Sigmoid colon (tissue), 6 donors: ENCODE measurements at regions not wholly inside any gene's neighbourhood (a gene's known extent, or its start where the extent isn't known, plus 50 kb on each side); places are given as distances from the start of the nearest gene placed in this dataset.

Experiments
- DNase-seq: peaks from one replicate; pipeline ENCODE4 v3.0.0-alpha.2; 2019
- H3K27ac ChIP-seq, 4 donors: fragments of 200-600 bp; sonication (generic); one replicate each; pipeline ENCODE4 v1.5.1; 2016 to 2019; ENCODE audit warnings: mild to moderate bottlenecking in 1 of 4
- H3K27me3 ChIP-seq, 3 donors: fragments of 200-600 bp; sonication (generic); one replicate each; pipeline ENCODE4 v1.5.1; 2019; ENCODE audit warnings: mild to moderate bottlenecking in 1 of 3
- H3K36me3 ChIP-seq, 4 donors: fragments of 200-600 bp; sonication (generic); one replicate each; pipeline ENCODE4 v1.5.1; 2016 to 2019
- H3K4me1 ChIP-seq, 4 donors: fragments of 200-600 bp; sonication (generic); one replicate each; pipeline ENCODE4 v1.5.1; 2017 to 2019
- H3K4me3 ChIP-seq, 4 donors: fragments of 200-600 bp; sonication (generic); one replicate each; pipeline ENCODE4 v1.5.1; 2017 to 2019; ENCODE audit warnings: mild to moderate bottlenecking in 2 of 4, moderate library complexity in 1 of 4
- H3K9me3 ChIP-seq, 4 donors: fragments of 200-600 bp in 3 of 4; sonication (generic) in 3 of 4; one replicate each; pipeline versions ENCODE4 v1.5.1 to v1.6.1; 2013 to 2019
- CTCF ChIP-seq, 4 experiments: fragments of 450-650 bp in 3 of 4; fragments of 200-600 bp in 1 of 4; IDR thresholded peaks; one replicate each; pipeline ENCODE4 v1.5.1; 2016 to 2019; ENCODE audit warnings: antibody characterized with exemption in 4 of 4, mild to moderate bottlenecking in 3 of 4, moderate library complexity in 2 of 4
- EP300 ChIP-seq, 4 donors: sonication (generic); formaldehyde crosslinking; IDR thresholded peaks; one replicate each; pipeline ENCODE4 v1.6.1; 2017; ENCODE audit warnings: antibody characterized with exemption in 4 of 4
- POLR2A ChIP-seq, 2 donors: fragments of 450-650 bp; IDR thresholded peaks; one replicate each; pipeline ENCODE4 v1.6.1; 2016; ENCODE audit warnings: antibody characterized with exemption in 2 of 2, mild to moderate bottlenecking in 2 of 2, moderate library complexity in 2 of 2
- POLR2AphosphoS5 ChIP-seq, 4 donors: sonication (generic); formaldehyde crosslinking; IDR thresholded peaks; one replicate each; pipeline ENCODE4 v1.6.1; 2017; ENCODE audit warnings: antibody characterized with exemption in 4 of 4
- whole genome bisulfite sequencing, 2 donors: extraction: QIAGEN DNeasy Blood & Tissue Kit; methylation state at CpG; one replicate each; pipeline ENCODE4 v1.1.7; 2013; 5-methylcytosine and 5-hydroxymethylcytosine counted together
- intact Hi-C: fragments of 100-400 bp; cut with DNase I; formaldehyde crosslinking; loops from one replicate; pipeline ENCODE4 v1.15.1; 2023
- donor health status: healthy with polysubstance abuse.
- donor health status: healthy.

GRCh38 chr3:80060664-80061063 lies 292.9 kb upstream of the ROBO1 start:
- no peak overlapping the region for H3K4me3 ChIP-seq
- no peaks in the 10 kb centered on the region for H3K9me3 ChIP-seq
- 77 to 90% methylated on average over 1 of the region's 1 CpG for WGBS, 2 donors
- no peak for TF ChIP-seq CTCF (IDR thresholded peaks at IDR 0.05)
- TF ChIP-seq POLR2A (IDR thresholded peaks at IDR 0.05) = no peak
- no peak for TF ChIP-seq POLR2AphosphoS5 (IDR thresholded peaks at IDR 0.05)
- TF ChIP-seq EP300 (IDR thresholded peaks at IDR 0.05) = no peak
- no peaks in the 10 kb centered on the region for H3K36me3 ChIP-seq
- DNase-seq = no peak
- intact Hi-C loops = no loop called here
- no peaks in the 10 kb centered on the region for H3K4me1 ChIP-seq
- H3K27me3 ChIP-seq = no peaks in the 10 kb centered on the region
- no peak overlapping the region for H3K27ac ChIP-seq

GRCh38 chr3:80055306-80055705 lies 287.5 kb upstream of the ROBO1 start:
- Histone ChIP-seq H3K36me3 (no peaks in the 10 kb centered on the region), H3K4me3 (no peak overlapping the region), H3K4me1 (no peaks in the 10 kb centered on the region), H3K27ac (no peak overlapping the region), H3K9me3 (no peaks in the 10 kb centered on the region), H3K27me3 (no peaks in the 10 kb centered on the region)
- DNase-seq = no peak
- 48 to 63% methylated on average over 4 of the region's 4 CpGs for WGBS, 2 donors
- no peak for TF ChIP-seq POLR2AphosphoS5 (IDR thresholded peaks at IDR 0.05)
- TF ChIP-seq POLR2A (IDR thresholded peaks at IDR 0.05) = no peak
- no peak for TF ChIP-seq EP300 (IDR thresholded peaks at IDR 0.05)
- TF ChIP-seq CTCF (IDR thresholded peaks at IDR 0.05) = no peak
- intact Hi-C loops = no loop called here

GRCh38 chr3:80052271-80052670 lies 284.5 kb upstream of the ROBO1 start:
- H3K27me3 ChIP-seq = no peaks in the 10 kb centered on the region
- H3K9me3 ChIP-seq = no peaks in the 10 kb centered on the region
- intact Hi-C loops = no loop called here
- H3K36me3 ChIP-seq = no peaks in the 10 kb centered on the region
- H3K27ac ChIP-seq = no peak overlapping the region
- no peak for TF ChIP-seq EP300 (IDR thresholded peaks at IDR 0.05)
- no peak for DNase-seq
- WGBS, 2 donors = 94 to 97% methylated on average over 16 of the region's 16 CpGs
- no peak overlapping the region for H3K4me3 ChIP-seq
- H3K4me1 ChIP-seq = no peaks in the 10 kb centered on the region

- no peak overlapping the region for H3K27ac ChIP-seq
- H3K4me1 ChIP-seq = no peaks in the 10 kb centered on the region
- no peak for DNase-seq
- no peaks in the 10 kb centered on the region for H3K27me3 ChIP-seq
- no peak overlapping the region for H3K4me3 ChIP-seq
- no peak for TF ChIP-seq POLR2AphosphoS5 (IDR thresholded peaks at IDR 0.05)
- TF ChIP-seq CTCF (IDR thresholded peaks at IDR 0.05) = no peak
- no peak for TF ChIP-seq EP300 (IDR thresholded peaks at IDR 0.05)
- TF ChIP-seq POLR2A (IDR thresholded peaks at IDR 0.05) = no peak
- no peaks in the 10 kb centered on the region for H3K36me3 ChIP-seq
- H3K9me3 ChIP-seq = no peaks in the 10 kb centered on the region
- 90 to 93% methylated on average over 7 of the region's 7 CpGs for WGBS, 2 donors
- intact Hi-C loops = no loop called here
Observed at GRCh38 chr3:80051602-80051962, 283.8 kb upstream of the ROBO1 start.

- Histone ChIP-seq H3K27ac (no peak overlapping the region), H3K27me3 (no peaks in the 10 kb centered on the region), H3K4me3 (no peak overlapping the region), H3K9me3 (no peaks in the 10 kb centered on the region), H3K36me3 (no peaks in the 10 kb centered on the region), H3K4me1 (no peaks in the 10 kb centered on the region)
- TF ChIP-seq POLR2A (IDR thresholded peaks at IDR 0.05) (no peak), CTCF (IDR thresholded peaks at IDR 0.05) (no peak), EP300 (IDR thresholded peaks at IDR 0.05) (no peak), POLR2AphosphoS5 (IDR thresholded peaks at IDR 0.05) (no peak)
- intact Hi-C loops = no loop called here
- peak; percentile 61 for DNase-seq
- WGBS, 2 donors = 91% methylated on average over 34 of the region's 34 CpGs
Observed at GRCh38 chr3:80050826-80051601, 283.2 kb upstream of the ROBO1 start.
